ENCODE measurements at regions not wholly inside any gene's neighbourhood (a gene's known extent, or its start where the extent isn't known, plus 50 kb on each side); places are given as distances from the start of the nearest gene placed in this dataset.
A peak's percentile ranks its signal among the peaks of the same experiment; 100 is the strongest.

DNA sequence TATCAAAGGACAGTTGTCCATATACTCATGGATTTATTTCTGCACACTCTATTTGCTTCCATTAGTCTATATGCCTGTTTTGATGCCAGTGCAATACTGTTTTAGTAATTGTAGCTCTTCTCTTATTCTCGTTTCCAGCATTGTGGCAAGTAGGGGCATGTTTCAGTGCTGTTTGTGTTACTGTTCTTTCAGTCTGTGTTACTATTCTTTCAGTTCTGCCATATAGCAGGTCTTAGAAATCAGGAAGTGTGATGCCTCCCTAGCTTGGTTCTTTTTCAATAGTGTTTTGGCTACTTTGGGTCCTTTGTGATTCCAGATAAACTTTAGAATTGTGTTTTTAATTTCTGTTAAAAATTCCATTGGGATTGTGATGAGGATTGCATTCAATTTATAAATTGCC lies 180.5 kb upstream of the PTPRD start:
- TF ChIP-seq, protein P1, sequence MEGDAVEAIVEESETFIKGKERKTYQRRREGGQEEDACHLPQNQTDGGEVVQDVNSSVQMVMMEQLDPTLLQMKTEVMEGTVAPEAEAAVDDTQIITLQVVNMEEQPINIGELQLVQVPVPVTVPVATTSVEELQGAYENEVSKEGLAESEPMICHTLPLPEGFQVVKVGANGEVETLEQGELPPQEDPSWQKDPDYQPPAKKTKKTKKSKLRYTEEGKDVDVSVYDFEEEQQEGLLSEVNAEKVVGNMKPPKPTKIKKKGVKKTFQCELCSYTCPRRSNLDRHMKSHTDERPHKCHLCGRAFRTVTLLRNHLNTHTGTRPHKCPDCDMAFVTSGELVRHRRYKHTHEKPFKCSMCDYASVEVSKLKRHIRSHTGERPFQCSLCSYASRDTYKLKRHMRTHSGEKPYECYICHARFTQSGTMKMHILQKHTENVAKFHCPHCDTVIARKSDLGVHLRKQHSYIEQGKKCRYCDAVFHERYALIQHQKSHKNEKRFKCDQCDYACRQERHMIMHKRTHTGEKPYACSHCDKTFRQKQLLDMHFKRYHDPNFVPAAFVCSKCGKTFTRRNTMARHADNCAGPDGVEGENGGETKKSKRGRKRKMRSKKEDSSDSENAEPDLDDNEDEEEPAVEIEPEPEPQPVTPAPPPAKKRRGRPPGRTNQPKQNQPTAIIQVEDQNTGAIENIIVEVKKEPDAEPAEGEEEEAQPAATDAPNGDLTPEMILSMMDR (IDR thresholded peaks at IDR 0.05; ENCODE audit: insufficient read depth, low read depth, low read length, missing control alignments) = no peak
- no peak for DNase-seq (ENCODE audit: low read depth)
- no peak overlapping the region for H3K4me3 ChIP-seq (ENCODE audit: low read length)

DNA sequence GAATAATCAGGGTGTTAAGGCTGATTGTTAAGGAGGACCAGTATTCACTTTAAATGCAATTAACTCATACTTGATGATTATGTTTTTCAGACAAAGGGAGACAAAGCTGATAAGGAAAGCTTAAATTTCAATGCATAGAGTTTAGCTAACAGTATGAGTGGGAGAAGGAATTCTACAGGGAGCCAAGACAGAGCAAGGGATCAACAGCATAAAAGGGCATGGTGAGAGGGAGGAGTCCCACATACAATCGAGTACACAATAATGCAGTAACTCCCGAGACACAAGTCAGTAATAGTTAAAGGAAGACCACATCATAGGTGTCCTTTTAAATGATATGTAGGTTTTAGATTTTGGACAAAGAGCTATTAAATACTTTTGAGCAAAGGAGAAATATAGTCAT lies 191.7 kb upstream of the PTPRD start:
- TF ChIP-seq, protein P1 (IDR thresholded peaks at IDR 0.05; ENCODE audit: insufficient read depth, low read depth, low read length, missing control alignments) = no peak
- DNase-seq (ENCODE audit: low read depth) = no peak
- no peak overlapping the region for H3K4me3 ChIP-seq (ENCODE audit: low read length)

DNA sequence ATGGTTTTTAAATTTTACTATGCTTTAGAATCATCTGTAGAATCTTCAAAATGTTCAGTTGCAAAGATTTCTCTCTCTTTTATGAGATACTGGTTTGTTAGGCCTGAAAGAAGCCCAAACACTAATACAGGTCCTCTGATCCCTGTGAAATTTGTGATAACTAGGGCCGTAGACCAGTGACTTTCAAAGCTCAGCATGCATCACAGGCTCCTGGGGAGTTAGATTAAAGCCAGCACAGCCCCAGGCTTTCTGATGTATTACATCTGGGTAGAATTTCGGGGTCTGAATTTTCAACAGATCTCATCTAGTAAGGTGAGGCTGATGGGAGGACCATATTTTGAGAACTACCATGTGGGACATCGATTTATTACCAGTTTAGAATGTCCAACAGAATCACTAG lies 194.1 kb upstream of the PTPRD start:
- TF ChIP-seq, protein P1 (IDR thresholded peaks at IDR 0.05; ENCODE audit: insufficient read depth, low read depth, low read length, missing control alignments) = no peak
- no peak overlapping the region for H3K4me3 ChIP-seq (ENCODE audit: low read length)
- DNase-seq (ENCODE audit: low read depth) = no peak

DNA sequence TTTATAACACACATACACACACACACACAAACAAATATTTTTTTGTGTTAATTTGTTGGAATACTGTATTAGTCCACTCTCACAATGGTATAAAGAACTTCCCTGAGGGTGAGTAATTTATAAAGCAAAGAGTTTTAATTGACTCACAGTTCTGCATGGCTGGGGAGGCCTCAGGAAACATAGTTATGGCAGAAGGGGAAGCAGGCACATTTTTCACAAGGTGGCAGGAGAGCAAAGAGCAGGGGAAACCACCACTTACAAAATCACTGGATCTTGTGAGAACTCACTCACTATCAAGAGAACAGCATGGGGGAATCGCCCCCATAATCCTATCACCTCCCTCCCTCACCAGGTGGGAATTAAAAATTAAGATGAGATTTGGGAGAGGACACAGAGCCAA lies 205.4 kb upstream of the PTPRD start:
- no peak for DNase-seq (ENCODE audit: low read depth)
- no peak overlapping the region for H3K4me3 ChIP-seq (ENCODE audit: low read length)
- TF ChIP-seq, protein P1 (IDR thresholded peaks at IDR 0.05; ENCODE audit: insufficient read depth, low read depth, low read length, missing control alignments) = no peak

DNA sequence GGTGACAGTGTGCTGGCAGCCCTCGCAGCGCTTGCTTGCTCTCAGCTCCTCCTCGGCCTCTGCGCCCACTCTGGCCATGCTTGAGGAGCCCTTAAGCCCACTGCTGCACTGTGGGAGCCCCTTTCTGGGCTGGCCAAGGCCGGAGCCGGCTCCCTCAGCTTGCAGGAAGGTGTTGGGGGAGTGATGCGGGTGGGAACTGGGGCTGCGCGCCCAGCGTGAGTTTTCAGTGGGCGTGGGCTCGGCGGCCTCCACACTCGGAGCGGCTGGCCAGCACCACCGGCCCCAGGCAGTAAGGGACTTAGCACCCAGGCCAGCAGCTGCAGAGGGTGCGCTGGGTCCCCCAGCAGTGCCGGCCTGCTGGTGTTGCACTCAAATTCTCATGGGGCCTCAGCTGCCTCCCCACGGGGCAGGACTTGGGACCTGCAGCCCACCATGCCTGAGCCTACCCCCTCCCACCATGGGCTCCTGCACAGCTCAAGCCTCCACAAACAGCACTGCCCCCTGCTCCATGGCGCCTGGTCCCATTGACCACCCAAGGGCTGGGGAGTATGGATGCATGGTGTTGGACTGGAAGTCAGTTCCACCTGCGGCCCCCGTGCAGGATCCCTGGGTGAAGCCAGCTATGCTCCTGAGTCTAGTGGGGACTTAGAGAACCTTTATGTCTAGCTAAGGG lies 223.1 kb upstream of the PTPRD start:
- no peak for DNase-seq (ENCODE audit: low read depth)
- no peak overlapping the region for H3K4me3 ChIP-seq (ENCODE audit: low read length)
- TF ChIP-seq, protein P1 (IDR thresholded peaks at IDR 0.05; ENCODE audit: insufficient read depth, low read depth, low read length, missing control alignments) = no peak

DNA sequence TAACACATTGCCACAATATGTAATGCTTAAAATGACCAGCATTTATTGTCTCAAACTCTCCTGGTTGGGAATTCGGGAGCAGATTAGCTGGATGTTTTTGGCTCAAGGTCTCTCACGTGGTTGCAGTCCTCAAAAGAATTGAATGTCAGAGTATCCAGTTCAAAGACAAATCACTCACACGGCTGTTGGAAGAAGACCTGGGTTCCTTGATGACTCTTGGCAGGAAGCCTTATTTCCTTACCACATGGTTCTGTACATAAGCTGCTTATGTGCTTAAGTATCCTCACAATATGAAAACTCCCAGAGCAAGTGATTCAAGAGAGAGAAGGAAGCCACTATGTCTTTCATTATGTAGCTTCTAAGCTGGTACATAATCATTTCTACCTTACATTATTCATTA lies 230.3 kb upstream of the PTPRD start:
- TF ChIP-seq, protein P1 (IDR thresholded peaks at IDR 0.05; ENCODE audit: insufficient read depth, low read depth, low read length, missing control alignments) = no peak
- DNase-seq (ENCODE audit: low read depth) = no peak
- no peak overlapping the region for H3K4me3 ChIP-seq (ENCODE audit: low read length)

DNA sequence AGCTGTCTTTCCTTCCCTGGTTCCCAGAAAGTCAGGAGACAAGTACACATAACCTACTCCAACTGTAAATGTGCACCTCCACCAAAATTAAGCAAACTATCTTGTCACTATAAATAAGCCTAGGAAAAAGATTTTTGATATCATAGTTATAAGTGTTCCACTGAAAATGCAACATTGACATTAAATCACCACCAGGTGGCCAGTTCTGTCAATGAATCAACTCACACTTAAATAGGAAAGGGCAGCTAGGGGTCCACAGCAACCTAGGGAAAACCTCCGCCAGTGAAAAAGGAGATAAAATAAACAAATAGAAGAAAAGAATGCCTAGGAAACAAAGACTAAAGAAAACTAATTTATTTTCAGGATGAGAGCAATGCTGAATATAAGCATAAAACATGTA lies 243.0 kb upstream of the PTPRD start:
- DNase-seq (ENCODE audit: low read depth) = peak; percentile 15
- H3K4me3 ChIP-seq (ENCODE audit: low read length) = no peak overlapping the region
- TF ChIP-seq, protein P1 (IDR thresholded peaks at IDR 0.05; ENCODE audit: insufficient read depth, low read depth, low read length, missing control alignments) = peak; percentile 30
